ENCODE measurements at regions not wholly inside any gene's neighbourhood (a gene's known extent, or its start where the extent isn't known, plus 50 kb on each side); places are given as distances from the start of the nearest gene placed in this dataset.
A peak's percentile ranks its signal among the peaks of the same experiment; 100 is the strongest.

DNA sequence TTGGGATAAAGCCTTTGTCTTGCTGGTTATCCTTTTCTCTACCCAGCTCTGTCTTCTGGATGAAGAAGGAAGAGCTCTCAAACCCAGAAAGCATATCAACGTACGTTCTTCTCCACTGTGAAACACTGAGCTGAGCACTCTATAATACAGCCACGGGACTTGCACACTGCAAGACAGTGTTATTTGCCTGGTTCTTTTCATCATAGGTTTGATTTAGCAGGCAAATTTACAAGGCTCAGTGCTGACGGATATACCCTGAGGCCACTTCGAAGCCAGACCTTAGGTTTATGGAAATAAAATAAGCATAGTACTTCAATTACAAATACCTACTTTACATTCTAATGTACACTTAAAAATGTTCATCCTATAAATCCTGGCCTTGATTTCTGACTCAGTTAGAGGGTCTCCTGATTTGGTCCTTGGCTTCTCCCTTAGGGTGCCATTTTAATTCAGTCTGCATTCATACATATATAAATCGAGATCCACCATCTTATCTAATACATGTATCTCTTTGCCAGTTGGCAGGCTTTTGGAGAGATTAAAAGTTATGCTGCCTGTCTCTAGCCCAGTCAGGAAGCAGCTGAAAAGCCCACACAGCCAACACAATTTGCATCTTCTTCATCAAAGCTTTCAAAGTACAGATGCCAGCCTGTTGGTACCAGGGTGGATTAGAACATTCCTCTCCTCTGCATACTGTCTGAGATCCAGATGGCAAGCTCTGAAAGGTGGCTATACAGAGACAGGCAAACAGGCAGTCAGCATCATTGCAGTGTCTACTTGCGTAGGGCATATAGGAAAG is 194.4 kb downstream of the DEPDC1B start:
- Histone ChIP-seq H3K27me3 (no peaks in the 10 kb centered on the region), H3K4me3 (no peak overlapping the region), H3K27ac (peak overlapping the region in 3 of 4 donors; percentile 58 to 69 (median 63)), H3K36me3 (no peaks in the 10 kb centered on the region), H3K4me1 (no peaks in the 10 kb centered on the region), H3K9me3 (no peaks in the 10 kb centered on the region)
- no peak for TF ChIP-seq POLR2A (IDR thresholded peaks at IDR 0.05)
- peak in 1 of 3 donors; percentile 13 for TF ChIP-seq POLR2AphosphoS5 (IDR thresholded peaks at IDR 0.05)
- WGBS, 2 donors (ENCODE audit: low coverage in 1 of 2), result 75 to 88% methylated on average over 3 to 7 of the region's 7 CpGs
- no peak for DNase-seq
- in situ Hi-C loops (cut with MboI; ENCODE audit: low pct_ligation_motif_present in 1 of 4, low pct_unique_long_range_greater_than_20kb in 1 of 4, low sequenced_read_pairs in 3 of 4) (no loop called here), intact Hi-C loops (cut with DNase I; ENCODE audit: low total_unique reads) (no loop called here)

DNA sequence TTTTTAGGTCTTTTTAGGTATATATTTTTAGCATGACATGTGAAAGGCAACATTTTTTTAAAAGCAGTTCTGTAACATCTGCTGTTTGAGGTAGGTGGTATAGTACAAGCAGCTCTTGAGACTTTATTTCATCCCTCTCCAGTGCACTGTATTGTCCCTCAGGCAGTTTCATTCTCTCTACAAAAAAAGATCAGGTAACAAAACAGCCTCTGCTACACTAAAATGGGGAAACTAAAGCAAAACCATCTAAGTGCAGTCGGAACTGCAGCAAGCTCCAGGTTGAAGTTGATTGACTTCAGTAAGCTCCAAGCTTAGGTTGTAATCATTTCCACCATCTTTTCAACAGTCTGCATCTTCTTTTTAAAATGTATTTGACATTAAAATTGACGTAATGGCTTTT is 195.6 kb downstream of the DEPDC1B start:
- Histone ChIP-seq H3K27ac (peak overlapping the region in 2 of 4 donors; percentile 63 to 69), H3K27me3 (no peaks in the 10 kb centered on the region), H3K36me3 (no peaks in the 10 kb centered on the region), H3K4me3 (no peak overlapping the region), H3K9me3 (no peaks in the 10 kb centered on the region), H3K4me1 (no peaks in the 10 kb centered on the region)
- intact Hi-C loops (cut with DNase I; ENCODE audit: low total_unique reads), result no loop called here
- 72 to 88% methylated on average over 2 of the region's 2 CpGs for WGBS, 2 donors (ENCODE audit: low coverage in 1 of 2)
- DNase-seq, result no peak
- in situ Hi-C loops (cut with MboI; ENCODE audit: low pct_ligation_motif_present in 1 of 4, low pct_unique_long_range_greater_than_20kb in 1 of 4, low sequenced_read_pairs in 3 of 4), result no loop called here
- TF ChIP-seq POLR2A (IDR thresholded peaks at IDR 0.05) (no peak), POLR2AphosphoS5 (IDR thresholded peaks at IDR 0.05) (no peak), EP300 (IDR thresholded peaks at IDR 0.05; ENCODE audit: low read depth) (no peak)
- TF ChIP-seq, protein P1, sequence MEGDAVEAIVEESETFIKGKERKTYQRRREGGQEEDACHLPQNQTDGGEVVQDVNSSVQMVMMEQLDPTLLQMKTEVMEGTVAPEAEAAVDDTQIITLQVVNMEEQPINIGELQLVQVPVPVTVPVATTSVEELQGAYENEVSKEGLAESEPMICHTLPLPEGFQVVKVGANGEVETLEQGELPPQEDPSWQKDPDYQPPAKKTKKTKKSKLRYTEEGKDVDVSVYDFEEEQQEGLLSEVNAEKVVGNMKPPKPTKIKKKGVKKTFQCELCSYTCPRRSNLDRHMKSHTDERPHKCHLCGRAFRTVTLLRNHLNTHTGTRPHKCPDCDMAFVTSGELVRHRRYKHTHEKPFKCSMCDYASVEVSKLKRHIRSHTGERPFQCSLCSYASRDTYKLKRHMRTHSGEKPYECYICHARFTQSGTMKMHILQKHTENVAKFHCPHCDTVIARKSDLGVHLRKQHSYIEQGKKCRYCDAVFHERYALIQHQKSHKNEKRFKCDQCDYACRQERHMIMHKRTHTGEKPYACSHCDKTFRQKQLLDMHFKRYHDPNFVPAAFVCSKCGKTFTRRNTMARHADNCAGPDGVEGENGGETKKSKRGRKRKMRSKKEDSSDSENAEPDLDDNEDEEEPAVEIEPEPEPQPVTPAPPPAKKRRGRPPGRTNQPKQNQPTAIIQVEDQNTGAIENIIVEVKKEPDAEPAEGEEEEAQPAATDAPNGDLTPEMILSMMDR (IDR thresholded peaks at IDR 0.05), result no peak

DNA sequence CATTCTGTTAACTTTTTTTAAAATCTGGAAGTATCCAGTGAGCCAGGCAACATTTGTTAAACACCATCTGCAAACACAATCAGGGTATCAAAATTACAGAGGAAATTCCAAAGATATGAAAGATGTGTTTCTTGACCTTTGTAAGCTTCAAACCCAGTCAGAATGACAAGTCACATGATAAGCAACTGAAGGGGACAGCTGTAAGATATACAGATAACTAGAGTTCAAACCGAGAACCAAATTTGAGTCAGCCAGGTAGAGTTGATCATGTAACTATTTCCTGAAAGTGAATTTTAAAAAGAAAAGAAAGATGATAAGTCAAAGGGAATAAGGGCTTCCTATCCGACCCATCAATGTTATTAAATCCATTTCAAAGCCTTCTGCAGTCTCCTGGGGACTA is 196.2 kb downstream of the DEPDC1B start:
- Histone ChIP-seq H3K9me3 (no peaks in the 10 kb centered on the region), H3K36me3 (no peaks in the 10 kb centered on the region), H3K27me3 (no peaks in the 10 kb centered on the region), H3K4me3 (no peak overlapping the region), H3K27ac (peak overlapping the region in 1 of 4 donors; percentile 69), H3K4me1 (no peaks in the 10 kb centered on the region)
- 57 to 76% methylated on average over 2 of the region's 2 CpGs for WGBS, 2 donors (ENCODE audit: low coverage in 1 of 2)
- intact Hi-C loops (cut with DNase I; ENCODE audit: low total_unique reads) (no loop called here), in situ Hi-C loops (cut with MboI; ENCODE audit: low pct_ligation_motif_present in 1 of 4, low pct_unique_long_range_greater_than_20kb in 1 of 4, low sequenced_read_pairs in 3 of 4) (no loop called here)
- DNase-seq, result no peak
- TF ChIP-seq POLR2A (IDR thresholded peaks at IDR 0.05) (no peak), EP300 (IDR thresholded peaks at IDR 0.05; ENCODE audit: low read depth) (no peak), POLR2AphosphoS5 (IDR thresholded peaks at IDR 0.05) (no peak)
- TF ChIP-seq, protein P1 (IDR thresholded peaks at IDR 0.05), result no peak

DNA sequence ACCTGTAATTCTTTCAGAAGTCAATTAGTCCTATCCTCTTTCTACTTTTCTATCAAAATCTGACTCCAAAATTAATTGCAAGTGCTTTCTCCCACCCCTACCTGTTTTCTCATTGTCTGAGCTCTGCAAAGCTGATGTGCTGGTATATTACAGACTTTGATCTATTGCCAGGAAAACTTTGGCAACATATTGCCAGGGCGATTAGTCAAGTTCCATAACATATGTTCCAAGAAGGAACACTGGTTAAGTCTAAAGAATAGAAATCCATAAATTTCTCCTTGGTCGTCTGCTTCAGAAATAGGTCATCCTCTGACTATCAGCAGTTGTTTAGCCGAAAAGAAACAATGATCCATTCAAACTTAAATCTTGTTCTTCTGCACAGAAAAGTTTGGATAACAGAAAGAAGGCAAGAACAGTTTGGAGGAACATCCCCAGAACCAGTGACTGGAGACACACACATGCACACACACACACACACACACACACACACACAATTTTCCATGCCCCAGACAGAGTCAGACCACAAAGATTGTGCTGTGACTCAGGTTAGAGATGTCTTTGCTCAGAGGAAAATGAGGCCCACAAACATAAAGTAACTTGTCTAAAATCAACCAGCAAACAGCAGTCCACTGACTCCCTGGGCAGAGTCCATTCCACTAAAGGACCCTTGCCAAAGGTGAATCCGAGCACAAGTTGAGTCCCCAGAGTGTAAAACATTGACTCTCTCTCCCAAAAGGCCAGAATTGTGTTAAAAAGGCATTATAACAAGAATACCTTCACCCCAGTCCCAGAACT is 202.1 kb downstream of the DEPDC1B start:
- TF ChIP-seq POLR2AphosphoS5 (IDR thresholded peaks at IDR 0.05) (no peak), EP300 (IDR thresholded peaks at IDR 0.05; ENCODE audit: low read depth) (no peak), POLR2A (IDR thresholded peaks at IDR 0.05) (no peak)
- TF ChIP-seq, protein P1 (IDR thresholded peaks at IDR 0.05), result no peak
- no peaks in the 10 kb centered on the region for H3K36me3 ChIP-seq
- H3K27ac ChIP-seq, result peak overlapping the region in 3 of 4 donors; percentile 25 to 59 (median 56)
- H3K27me3 ChIP-seq, result no peaks in the 10 kb centered on the region
- 43 to 47% methylated on average over 2 to 4 of the region's 4 CpGs for WGBS, 2 donors (ENCODE audit: low coverage in 1 of 2)
- intact Hi-C loops (cut with DNase I; ENCODE audit: low total_unique reads) (no loop called here), in situ Hi-C loops (cut with MboI; ENCODE audit: low pct_ligation_motif_present in 1 of 4, low pct_unique_long_range_greater_than_20kb in 1 of 4, low sequenced_read_pairs in 3 of 4) (no loop called here)
- no peak overlapping the region for H3K4me3 ChIP-seq
- DNase-seq, result no peak
- H3K4me1 ChIP-seq, result peaks cover 0 to 5% (median 4%) of the 10 kb centered on the region in 4 donors
- no peaks in the 10 kb centered on the region for H3K9me3 ChIP-seq

All from transverse colon (tissue), 4 donors.